IMR-90 (cell line): ENCODE measurements at regions not wholly inside any gene's neighbourhood (a gene's known extent, or its start where the extent isn't known, plus 50 kb on each side); places are given as distances from the start of the nearest gene placed in this dataset.
"Not testable (repeated sequence)": the region's sequence is repeated elsewhere in the genome, so short reads cannot be mapped to it uniquely, and the experiment has no call there.

Source experiments
- ATAC-seq: fragments of 200-7000 bp; cut with Tn5 transposase; 2 replicates; pipeline ENCODE4 v1.9.1; 2020; ENCODE audit warnings: low read depth, mild to moderate bottlenecking, moderate library complexity
- BruUV-seq: library from RNA; stranded (reverse); fragments of 400-500 nt; replicated peaks from 2 replicates; lab custom pipeline; 2021; lab: Mats Ljungman, UMichigan
- CTCF ChIA-PET: fragments of 300-600 bp; formaldehyde crosslinking; extraction: SDS; loops from one replicate; lab custom pipeline; 2021; ENCODE audit warnings: antibody characterized with exemption; lab: Yijun Ruan, JAX
- POLR2A ChIA-PET: fragments of 300-600 bp; sonication (Branson Sonifier 250); formaldehyde crosslinking; loops from one replicate; lab custom pipeline; 2022; ENCODE audit warnings: antibody characterized with exemption; ENCODE audit not compliant: unreplicated experiment; lab: Charles Lee
- DNase-seq: peaks from one replicate; pipeline ENCODE4 v3.0.0; 2013
- H2AFZ ChIP-seq: replicated peaks from 2 replicates; pipeline ENCODE3; 2013; ENCODE audit warnings: low read length, mild to moderate bottlenecking; ENCODE audit not compliant: poor library complexity
- H2AK5ac ChIP-seq: 2 replicates; pipeline ENCODE4 v1.6.1; 2013; ENCODE audit warnings: low read depth, low read length, inconsistent platforms
- H2AK9ac ChIP-seq: replicated peaks from 2 replicates; pipeline ENCODE3; 2013; ENCODE audit warnings: mild to moderate bottlenecking, low read depth, low read length, moderate library complexity; ENCODE audit not compliant: poor library complexity
- H2BK120ac ChIP-seq: 2 replicates; pipeline ENCODE4 v1.6.1; 2013; ENCODE audit warnings: low read depth, low read length, inconsistent platforms
- H2BK15ac ChIP-seq: 3 replicates; pipeline ENCODE4 v1.6.1; 2013; ENCODE audit warnings: low read depth, low read length, inconsistent platforms
- H2BK20ac ChIP-seq: 2 replicates; pipeline ENCODE4 v1.6.1; 2013; ENCODE audit warnings: low read depth, mild to moderate bottlenecking, inconsistent platforms, low read length, moderate library complexity
- H2BK5ac ChIP-seq: 2 replicates; pipeline ENCODE4 v1.6.1; 2013; ENCODE audit warnings: mild to moderate bottlenecking, low read depth, low read length, inconsistent platforms; ENCODE audit not compliant: poor library complexity, severe bottlenecking
- H3K14ac ChIP-seq: replicated peaks from 2 replicates; pipeline ENCODE4 v1.6.1; 2013; ENCODE audit warnings: low read depth, low read length, inconsistent platforms
- H3K18ac ChIP-seq: 2 replicates; pipeline ENCODE4 v1.6.1; 2013; ENCODE audit warnings: low read depth, low read length, control low read depth
- H3K23ac ChIP-seq: 2 replicates; pipeline ENCODE4 v1.6.1; 2013; ENCODE audit warnings: low read depth, low read length, inconsistent platforms
- H3K27ac ChIP-seq: 2 replicates; pipeline ENCODE4 v1.5.1; 2013; ENCODE audit warnings: mild to moderate bottlenecking, control low read depth, low read length; ENCODE audit not compliant: insufficient read depth
- H3K27me3 ChIP-seq: 2 replicates; pipeline ENCODE4 v1.6.1; 2013; ENCODE audit warnings: low read length; ENCODE audit not compliant: control insufficient read depth, insufficient read depth
- H3K36me3 ChIP-seq: 2 replicates; pipeline ENCODE4 v1.6.1; 2013; ENCODE audit warnings: low read length, mixed read lengths; ENCODE audit not compliant: control insufficient read depth, insufficient read depth
- H3K4ac ChIP-seq: 2 replicates; pipeline ENCODE4 v1.6.1; 2013; ENCODE audit warnings: low read depth, low read length, inconsistent platforms
- H3K4me1 ChIP-seq: 2 replicates; pipeline ENCODE4 v1.6.1; 2013; ENCODE audit warnings: low read length, mixed read lengths; ENCODE audit not compliant: control insufficient read depth, insufficient read depth
- H3K4me2 ChIP-seq: 2 replicates; pipeline ENCODE4 v1.6.1; 2013; ENCODE audit warnings: low read depth, mild to moderate bottlenecking, control low read depth, low read length, moderate library complexity
- H3K4me3 ChIP-seq: 2 replicates; pipeline ENCODE4 v1.5.1; 2013; ENCODE audit warnings: low read depth, mild to moderate bottlenecking, control low read depth, low read length, moderate library complexity; ENCODE audit not compliant: insufficient read depth
- H3K56ac ChIP-seq: 2 replicates; pipeline ENCODE4 v1.6.1; 2013; ENCODE audit warnings: low read length, inconsistent platforms; ENCODE audit not compliant: insufficient read depth; ENCODE audit errors: extremely low read depth
- H3K79me1 ChIP-seq, 2 experiments: 2 replicates each; pipeline ENCODE4 v1.6.1; 2013; ENCODE audit warnings: low read length in 2 of 2, inconsistent platforms in 1 of 2, low read depth in 1 of 2
- H3K9ac ChIP-seq: 2 replicates; pipeline ENCODE4 v1.6.1; 2013; ENCODE audit warnings: low read depth, low read length, control low read depth
- H3K9me1 ChIP-seq: 2 replicates; pipeline ENCODE4 v1.6.1; 2013; ENCODE audit warnings: low read length, inconsistent platforms; ENCODE audit not compliant: insufficient read depth
- H3K9me3 ChIP-seq: 2 replicates; pipeline ENCODE4 v1.6.1; 2013; ENCODE audit warnings: low read length; ENCODE audit not compliant: control insufficient read depth, insufficient read depth
- H4K20me1 ChIP-seq: 2 replicates; pipeline ENCODE4 v1.6.1; 2013; ENCODE audit warnings: low read length, inconsistent platforms; ENCODE audit not compliant: insufficient read depth
- H4K5ac ChIP-seq: 2 replicates; pipeline ENCODE4 v1.6.1; 2013; ENCODE audit warnings: mild to moderate bottlenecking, low read depth, low read length, control low read depth
- H4K8ac ChIP-seq, 2 experiments: 2 replicates each; pipeline ENCODE4 v1.6.1; 2013; ENCODE audit warnings: low read depth in 2 of 2, low read length in 2 of 2, control low read depth in 1 of 2, inconsistent platforms in 1 of 2
- H4K91ac ChIP-seq: 2 replicates; pipeline ENCODE4 v1.6.1; 2013; ENCODE audit warnings: low read depth, low read length, inconsistent platforms; ENCODE audit not compliant: insufficient read depth
- FOS ChIP-seq: fragments of 150-350 bp; IDR thresholded peaks from 2 replicates; pipeline ENCODE4 v1.6.1; 2016; ENCODE audit warnings: low read depth, low read length
- NFE2L2 ChIP-seq: fragments of 150-350 bp; IDR thresholded peaks from 2 replicates; pipeline ENCODE4 v1.6.1; 2016; ENCODE audit warnings: low read depth, mild to moderate bottlenecking, low read length
- whole genome bisulfite sequencing, 2 experiments: methylation state at CpG; one replicate each; pipeline versions ENCODE4 v1.1.5 to v1.1.7; 2013; ENCODE audit warnings: missing lambda C conversion rate in 2 of 2; ENCODE audit not compliant: insufficient read length in 1 of 2; ENCODE audit errors: extremely low coverage in 2 of 2; 5-methylcytosine and 5-hydroxymethylcytosine counted together
- dilution Hi-C: fragments of 300-500 bp; cut with HindIII; formaldehyde crosslinking; loops from one replicate; pipeline ENCODE4 v1.14.3; 2018; ENCODE audit warnings: low sequenced_read_pairs; ENCODE audit not compliant: unreplicated experiment
- in situ Hi-C: fragments of 300-500 bp; cut with MboI; formaldehyde crosslinking; loops from 3 replicates; pipeline ENCODE4 v1.14.3; 2019; ENCODE audit warnings: low sequenced_read_pairs, inconsistent platforms, mixed read lengths
- intact Hi-C: fragments of 100-400 bp; cut with micrococcal nuclease; formaldehyde crosslinking; loops from 2 replicates; pipeline ENCODE4 v1.10.0; 2022

DNA sequence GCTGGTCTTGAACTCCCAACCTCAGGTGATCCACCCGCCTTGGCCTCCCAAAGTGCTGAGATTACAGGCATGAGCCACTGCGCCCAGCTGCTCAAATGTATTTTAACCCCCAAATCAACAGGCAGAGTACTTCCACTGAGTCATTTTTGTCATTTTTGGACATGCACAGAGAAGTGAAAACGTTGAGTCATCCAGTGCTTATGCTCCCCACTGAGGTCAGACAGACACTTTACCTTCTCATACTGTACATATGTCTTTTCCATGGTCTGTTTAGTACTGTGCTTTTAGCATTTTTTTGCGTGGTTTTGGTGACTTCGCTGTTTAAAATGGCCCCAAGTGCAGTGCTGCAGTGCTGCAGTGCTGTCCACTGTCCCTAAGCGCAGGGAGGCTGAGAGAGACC, 99.1 kb downstream of the TBC1D26 start:
- in situ Hi-C loops, BruUV-seq: not testable (repeated sequence)
- WGBS, 2 experiments, result 96% methylated on average over 4 of the region's 6 CpGs; no CpG with 5 or more reads in 1 of the 2 experiments

DNA sequence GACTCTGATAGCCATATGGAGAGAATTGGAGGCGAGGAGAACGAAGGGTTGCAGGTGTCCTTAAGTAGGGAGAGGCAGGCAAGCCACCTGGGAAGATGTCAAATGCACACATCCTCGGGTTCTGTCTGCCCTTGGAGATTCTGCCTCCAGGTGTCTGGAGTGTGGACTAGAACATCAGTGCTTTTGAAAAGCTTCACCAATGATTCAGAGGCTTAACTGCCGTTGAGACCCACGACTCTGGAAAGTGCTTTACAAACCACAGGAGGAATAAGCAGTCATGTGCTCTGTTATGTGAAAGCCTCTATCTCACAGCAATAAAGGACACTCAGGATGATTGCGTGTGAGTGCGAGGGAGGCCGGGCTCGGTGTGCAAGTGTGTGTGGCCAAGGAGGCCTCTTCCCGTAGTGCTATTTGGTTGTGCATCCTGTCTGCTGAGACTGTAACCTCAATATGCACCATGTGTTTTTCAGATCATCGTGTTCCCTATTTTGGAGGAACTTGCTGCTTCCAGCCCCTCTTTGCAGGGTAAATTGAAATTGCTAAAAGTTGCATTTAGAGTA, 100.9 kb downstream of the TBC1D26 start:
- H3K4me1 ChIP-seq, H2AFZ ChIP-seq, H2AK9ac ChIP-seq, H3K9me1 ChIP-seq, H3K4me2 ChIP-seq, DNase-seq, H3K79me1 ChIP-seq, H3K27ac ChIP-seq, H4K20me1 ChIP-seq, intact Hi-C loops, dilution Hi-C loops, H4K5ac ChIP-seq, H2BK120ac ChIP-seq, POLR2A ChIA-PET, in situ Hi-C loops, ATAC-seq, H2BK5ac ChIP-seq, H3K4me3 ChIP-seq, H3K36me3 ChIP-seq, H4K8ac ChIP-seq, H3K4ac ChIP-seq, H3K27me3 ChIP-seq, CTCF ChIA-PET, H3K9ac ChIP-seq, H3K14ac ChIP-seq, H4K91ac ChIP-seq, H3K23ac ChIP-seq, BruUV-seq, H3K56ac ChIP-seq, H2BK20ac ChIP-seq, H3K18ac ChIP-seq, H2BK15ac ChIP-seq, H3K9me3 ChIP-seq, H2AK5ac ChIP-seq: not testable (repeated sequence)
- WGBS, 2 experiments, result 100% methylated on average over 1 of the region's 11 CpGs; no CpG with 5 or more reads in 1 of the 2 experiments

More for the DNA sequence above, 99.1 kb downstream of the TBC1D26 start:
- H3K4me2 ChIP-seq, H2BK15ac ChIP-seq, H3K56ac ChIP-seq, H3K36me3 ChIP-seq, H4K20me1 ChIP-seq, H3K9ac ChIP-seq, H3K27ac ChIP-seq, H2BK120ac ChIP-seq, H4K8ac ChIP-seq, H2BK20ac ChIP-seq, H3K4ac ChIP-seq, H3K23ac ChIP-seq, POLR2A ChIA-PET, H2BK5ac ChIP-seq, H3K79me1 ChIP-seq, H3K4me3 ChIP-seq, H4K91ac ChIP-seq, H4K5ac ChIP-seq, H3K27me3 ChIP-seq, H3K14ac ChIP-seq, H3K18ac ChIP-seq, H2AFZ ChIP-seq, H3K9me3 ChIP-seq, CTCF ChIA-PET, intact Hi-C loops, dilution Hi-C loops, H3K4me1 ChIP-seq, H2AK9ac ChIP-seq, H3K9me1 ChIP-seq: not testable (repeated sequence)
- peak; percentile 72 for ATAC-seq
- TF ChIP-seq NFE2L2, result peak; percentile 35
- TF ChIP-seq FOS, result 0 out of 2 replicates have a peak, but pooled peaks have one; percentile 3
- H2AK5ac ChIP-seq, result 0 out of 2 replicates have a peak overlapping the region, but pooled peaks have one; percentile 32
- DNase-seq, result peak; percentile 89
